ENCODE measurements at regions not wholly inside any gene's neighbourhood (a gene's known extent, or its start where the extent isn't known, plus 50 kb on each side); places are given as distances from the start of the nearest gene placed in this dataset.
A peak's percentile ranks its signal among the peaks of the same experiment; 100 is the strongest.
"Not testable (repeated sequence)": the region's sequence is repeated elsewhere in the genome, so short reads cannot be mapped to it uniquely, and the experiment has no call there.

DNA sequence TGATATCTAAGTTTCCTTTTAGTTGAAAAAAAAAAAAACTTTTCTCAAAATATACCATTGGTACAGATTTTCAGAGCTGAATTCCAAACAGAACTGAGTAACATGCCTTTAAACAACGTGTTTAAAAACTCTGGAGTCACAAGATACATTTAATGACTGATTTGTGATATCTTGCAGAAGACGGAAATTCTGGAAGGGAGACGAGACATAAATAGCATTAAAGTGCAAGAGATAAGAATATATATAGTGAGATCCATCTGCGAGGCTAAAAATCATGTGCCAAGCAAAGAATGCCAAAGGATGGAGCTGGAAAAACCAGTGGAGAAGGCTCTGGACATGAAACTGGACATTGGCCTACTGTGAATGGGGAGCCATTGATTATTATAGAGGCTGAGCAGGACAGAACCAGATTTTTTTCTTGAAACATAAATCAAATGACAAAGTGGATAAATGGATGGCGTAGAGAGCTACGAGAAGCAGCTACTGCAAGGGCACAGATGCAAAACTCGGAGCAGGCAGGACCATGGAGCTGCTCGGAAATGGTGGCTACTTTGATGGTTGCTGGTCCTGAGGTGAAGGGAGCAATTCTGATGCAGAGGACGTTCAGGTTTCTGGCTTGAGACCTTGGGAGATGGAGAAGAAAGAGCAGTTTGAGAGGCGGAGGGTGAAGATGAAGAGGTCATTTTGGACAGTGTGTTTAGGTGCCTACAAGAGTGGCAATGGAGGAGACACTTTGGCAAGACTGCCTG, 88.8 kb downstream of the CPN2 start:
- Histone ChIP-seq H3K27me3 (no peaks in the 10 kb centered on the region), H3K27ac (no peak overlapping the region), H3K4me3 (no peak overlapping the region), H3K9me3 (peaks cover 0 to 8% of the 10 kb centered on the region in 2 donors), H3K4me1 (peaks cover 0 to 11% of the 10 kb centered on the region in 2 donors), H3K36me3 (no peaks in the 10 kb centered on the region)
- peak in 1 of 2 donors; percentile 50 for DNase-seq (ENCODE audit: low spot score in 2 of 2)
- intact Hi-C loops (cut with DNase I): no loop called here
- TF ChIP-seq, protein P1, sequence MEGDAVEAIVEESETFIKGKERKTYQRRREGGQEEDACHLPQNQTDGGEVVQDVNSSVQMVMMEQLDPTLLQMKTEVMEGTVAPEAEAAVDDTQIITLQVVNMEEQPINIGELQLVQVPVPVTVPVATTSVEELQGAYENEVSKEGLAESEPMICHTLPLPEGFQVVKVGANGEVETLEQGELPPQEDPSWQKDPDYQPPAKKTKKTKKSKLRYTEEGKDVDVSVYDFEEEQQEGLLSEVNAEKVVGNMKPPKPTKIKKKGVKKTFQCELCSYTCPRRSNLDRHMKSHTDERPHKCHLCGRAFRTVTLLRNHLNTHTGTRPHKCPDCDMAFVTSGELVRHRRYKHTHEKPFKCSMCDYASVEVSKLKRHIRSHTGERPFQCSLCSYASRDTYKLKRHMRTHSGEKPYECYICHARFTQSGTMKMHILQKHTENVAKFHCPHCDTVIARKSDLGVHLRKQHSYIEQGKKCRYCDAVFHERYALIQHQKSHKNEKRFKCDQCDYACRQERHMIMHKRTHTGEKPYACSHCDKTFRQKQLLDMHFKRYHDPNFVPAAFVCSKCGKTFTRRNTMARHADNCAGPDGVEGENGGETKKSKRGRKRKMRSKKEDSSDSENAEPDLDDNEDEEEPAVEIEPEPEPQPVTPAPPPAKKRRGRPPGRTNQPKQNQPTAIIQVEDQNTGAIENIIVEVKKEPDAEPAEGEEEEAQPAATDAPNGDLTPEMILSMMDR (IDR thresholded peaks at IDR 0.05): no peak

DNA sequence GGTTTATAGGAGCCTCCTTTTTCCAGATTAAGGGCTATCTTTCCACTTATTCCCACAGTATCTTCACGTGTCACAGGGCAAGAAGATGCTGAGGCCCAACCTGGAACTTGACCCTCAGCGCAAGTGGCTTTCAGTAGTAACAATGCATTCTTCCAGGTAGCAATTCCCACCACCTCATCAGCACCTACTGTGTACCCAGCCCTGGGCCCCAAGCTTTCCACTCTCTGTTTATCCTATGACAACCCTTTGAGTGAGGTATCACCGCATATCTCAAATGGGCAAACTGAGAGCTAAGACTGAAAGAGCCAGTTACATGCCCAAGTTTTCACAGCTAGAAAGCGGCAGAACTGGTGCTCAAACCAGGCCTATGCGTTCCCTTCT, 88.2 kb downstream of the CPN2 start:
- Histone ChIP-seq H3K4me1 (peaks cover 0 to 11% of the 10 kb centered on the region in 2 donors), H3K9me3 (peaks cover 0 to 7% of the 10 kb centered on the region in 2 donors), H3K4me3 (no peak overlapping the region), H3K36me3 (no peaks in the 10 kb centered on the region), H3K27me3 (no peaks in the 10 kb centered on the region), H3K27ac (no peak overlapping the region)
- TF ChIP-seq, protein P1 (IDR thresholded peaks at IDR 0.05): no peak
- intact Hi-C loops (cut with DNase I): no loop called here
- DNase-seq (ENCODE audit: low spot score in 2 of 2): peak in 1 of 2 donors; percentile 24

DNA sequence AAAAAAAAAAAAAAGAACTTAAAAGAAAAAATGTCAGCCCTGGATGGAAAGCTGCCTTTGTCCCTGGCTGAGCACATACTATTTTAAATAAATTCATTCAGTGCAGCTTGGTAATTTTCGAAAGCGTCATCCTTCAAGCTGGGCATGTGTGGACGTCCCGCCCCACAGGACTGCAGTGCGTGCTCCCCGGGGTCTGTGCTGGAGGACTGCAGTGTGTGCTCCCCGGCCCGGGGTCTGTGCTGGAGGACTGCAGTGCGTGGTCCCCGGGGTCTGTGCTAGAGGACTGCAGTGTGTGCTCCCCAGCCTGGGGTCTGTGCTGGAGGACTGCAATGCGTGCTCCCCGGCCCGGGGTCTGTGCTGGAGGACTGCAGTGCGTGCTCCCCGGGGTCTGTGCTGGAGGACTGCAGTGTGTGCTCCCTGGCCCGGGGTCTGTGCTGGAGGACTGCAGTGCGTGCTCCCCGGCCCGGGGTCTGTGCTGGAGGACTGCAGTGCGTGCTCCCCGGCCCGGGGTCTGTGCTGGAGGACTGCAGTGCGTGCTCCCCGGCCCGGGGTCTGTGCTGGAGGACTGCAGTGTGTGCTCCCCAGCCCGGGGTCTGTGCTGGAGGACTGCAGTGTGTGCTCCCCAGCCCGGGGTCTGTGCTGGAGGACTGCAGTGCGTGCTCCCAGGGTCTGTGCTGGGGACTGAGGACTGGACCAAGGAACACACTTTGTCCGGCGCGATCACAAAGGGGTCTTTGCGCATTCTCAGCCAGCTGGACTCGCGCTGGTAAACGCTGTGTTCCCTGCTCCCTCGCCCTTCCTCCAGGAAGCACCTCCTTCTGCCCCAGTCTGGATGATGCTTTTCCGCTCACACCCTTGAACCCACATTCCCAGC, 86.3 kb downstream of the CPN2 start:
- intact Hi-C loops (cut with DNase I); H3K9me3 ChIP-seq; H3K27ac ChIP-seq; H3K36me3 ChIP-seq; H3K27me3 ChIP-seq; H3K4me3 ChIP-seq: not testable (repeated sequence)
- peaks cover 0 to 19% of the 10 kb centered on the region in 2 donors for H3K4me1 ChIP-seq
- DNase-seq (ENCODE audit: low spot score in 2 of 2): peak in 1 of 2 donors; percentile 48

DNA sequence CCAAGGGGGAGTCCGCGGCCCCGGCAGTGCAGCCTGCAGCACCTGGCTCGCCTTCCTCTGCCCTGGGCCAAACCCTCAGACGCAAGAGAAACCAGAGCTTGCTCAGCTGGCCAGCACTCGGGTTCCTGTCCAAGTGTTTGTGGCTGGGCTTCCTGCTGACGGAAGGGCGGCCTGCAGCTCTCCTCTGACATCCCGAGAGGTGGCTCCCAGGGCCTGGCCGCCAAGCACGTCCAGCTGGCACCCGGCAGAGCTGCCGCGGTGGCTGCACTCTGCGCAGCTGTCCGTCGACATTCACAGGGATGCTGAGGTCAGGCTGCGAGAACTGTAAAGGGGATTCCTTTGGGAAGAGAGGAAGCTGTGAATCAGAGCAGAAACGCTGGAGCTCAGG, 85.6 kb downstream of the CPN2 start:
- H3K4me1 ChIP-seq: peaks cover 4 to 26% of the 10 kb centered on the region in 2 donors
- H3K4me3 ChIP-seq: peak overlapping the region in 1 of 2 donors; percentile 12
- H3K9me3 ChIP-seq: no peaks in the 10 kb centered on the region
- H3K27ac ChIP-seq: peak overlapping the region; percentile 31 to 50
- H3K36me3 ChIP-seq: no peaks in the 10 kb centered on the region
- TF ChIP-seq, protein P1 (IDR thresholded peaks at IDR 0.05): no peak
- no peaks in the 10 kb centered on the region for H3K27me3 ChIP-seq
- peak; percentile 65 to 87 for DNase-seq (ENCODE audit: low spot score in 2 of 2)
- intact Hi-C loops (cut with DNase I): no loop called here

DNA sequence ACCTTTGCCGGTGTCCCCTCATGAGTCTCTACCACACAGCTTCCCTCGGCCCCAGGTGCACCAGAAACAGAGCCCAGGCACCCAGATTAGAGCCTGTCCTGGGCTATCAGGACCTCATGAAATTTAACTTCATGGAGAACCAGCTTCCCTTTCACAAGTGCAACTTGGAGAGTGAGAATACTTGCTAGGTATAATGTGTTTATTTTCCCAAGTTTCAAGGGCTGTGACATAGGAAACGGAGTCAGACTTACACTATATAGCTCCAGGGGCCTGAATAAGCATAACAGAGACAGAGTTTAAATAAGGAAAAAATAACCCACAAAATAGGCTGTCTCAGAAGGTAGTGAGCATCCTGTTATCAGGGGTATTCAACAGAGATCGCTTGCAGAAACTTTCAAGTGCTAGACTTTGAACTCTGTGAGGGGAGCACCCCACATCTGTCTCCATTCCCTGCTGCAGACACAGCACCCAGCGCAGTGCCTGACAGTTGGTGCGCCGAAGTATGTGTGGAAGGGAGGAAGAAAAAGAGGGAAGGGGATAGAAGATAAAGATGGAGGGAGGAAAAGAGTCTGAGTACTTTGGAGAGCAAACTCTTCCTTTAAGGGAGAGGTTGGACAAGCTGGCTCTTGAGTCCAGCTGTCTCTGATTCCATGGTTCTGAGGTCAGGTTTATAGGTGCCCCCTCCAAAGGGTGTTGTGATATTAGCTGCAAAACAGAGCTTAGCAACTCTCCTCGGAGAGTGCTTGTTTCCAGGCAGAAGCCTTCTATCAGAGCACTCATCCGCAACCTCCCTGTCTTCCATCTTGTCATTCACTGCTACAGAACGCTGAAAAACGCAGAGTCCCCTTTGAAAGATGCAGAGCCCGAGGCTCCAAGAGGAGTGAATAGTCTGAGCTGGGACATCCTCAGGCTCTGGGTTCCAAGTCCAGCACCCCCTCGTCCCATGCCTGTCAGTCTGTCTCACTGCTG, 84.8 kb downstream of the CPN2 start:
- Histone ChIP-seq H3K27ac (peak overlapping the region; percentile 31 to 50), H3K27me3 (no peaks in the 10 kb centered on the region), H3K36me3 (no peaks in the 10 kb centered on the region), H3K4me3 (no peak overlapping the region), H3K9me3 (no peaks in the 10 kb centered on the region), H3K4me1 (peaks cover 10 to 32% of the 10 kb centered on the region in 2 donors)
- DNase-seq (ENCODE audit: low spot score in 2 of 2): peak in 1 of 2 donors; percentile 53
- intact Hi-C loops (cut with DNase I): no loop called here
- TF ChIP-seq, protein P1 (IDR thresholded peaks at IDR 0.05): no peak
